Psoas muscle (tissue), 7 donors: ENCODE measurements at regions not wholly inside any gene's neighbourhood (a gene's known extent, or its start where the extent isn't known, plus 50 kb on each side); places are given as distances from the start of the nearest gene placed in this dataset.

Source experiments
- ATAC-seq, 4 donors: fragments of 200-7000 bp; cut with Tn5 transposase; one replicate each; pipeline ENCODE4 v1.9.1; 2020; ENCODE audit warnings: moderate library complexity in 3 of 4, mild to moderate bottlenecking in 2 of 4
- DNase-seq, 2 donors: peaks; one replicate each; pipeline ENCODE4 v3.0.0-alpha.2; 2020
- H3K27ac ChIP-seq: fragments of 200-600 bp; one replicate; pipeline ENCODE4 v1.8.0; 2022
- H3K27me3 ChIP-seq, 3 donors: fragments of 200-600 bp in 1 of 3; one replicate each; pipeline versions ENCODE4 v1.6.1 to v1.8.0; 2013 to 2022; ENCODE audit warnings: low read length in 2 of 3, mild to moderate bottlenecking in 2 of 3, moderate library complexity in 1 of 3; ENCODE audit not compliant: insufficient read depth in 3 of 3
- H3K36me3 ChIP-seq, 2 donors: fragments of 200-600 bp in 1 of 2; one replicate each; pipeline versions ENCODE4 v1.6.1 to v1.8.0; 2013 to 2022; ENCODE audit warnings: low read depth in 1 of 2, mild to moderate bottlenecking in 1 of 2, moderate library complexity in 1 of 2; ENCODE audit not compliant: insufficient read depth in 1 of 2
- H3K4me1 ChIP-seq: fragments of 200-600 bp; one replicate; pipeline ENCODE4 v1.8.0; 2022
- H3K4me3 ChIP-seq: fragments of 200-600 bp; one replicate; pipeline ENCODE4 v1.8.0; 2022; ENCODE audit warnings: mild to moderate bottlenecking
- H3K9me3 ChIP-seq: fragments of 200-600 bp; one replicate; pipeline ENCODE4 v1.8.0; 2022
- CTCF ChIP-seq: fragments of 200-600 bp; IDR thresholded peaks from one replicate; pipeline ENCODE4 v1.8.0; 2022; ENCODE audit warnings: antibody characterized with exemption
- WGBS, 3 donors: extraction: QIAGEN DNeasy Blood & Tissue Kit; methylation state at CpG; one replicate each; pipeline versions ENCODE4 v1.1.6 to v1.1.7; 2013; 5-methylcytosine and 5-hydroxymethylcytosine counted together
- intact Hi-C, 2 donors: fragments of 100-400 bp; cut with DNase I; formaldehyde crosslinking; loops; one replicate each; pipeline versions ENCODE4 v1.11.0 to v1.14.2; 2022
- donor health status: healthy with polysubstance abuse.
- donor health status: DM: no; HTN: no; CAD: no; lungs with moderate emphysema.
- donor health status: Bipolar disorder and iron deficiency.
- donor health status: healthy.
- donor health status: DM: yes; HTN: yes; CAD: no.
- donor health status: DM: no; HTN: no; CAD: no.
- donor health status: DM: yes; HTN: yes; CAD: no.

- Histone ChIP-seq H3K4me3 (no peak overlapping the region), H3K27ac (no peak overlapping the region), H3K4me1 (no peaks in the 10 kb centered on the region), H3K27me3 (no peaks in the 10 kb centered on the region), H3K36me3 (no peaks in the 10 kb centered on the region), H3K9me3 (no peaks in the 10 kb centered on the region)
- intact Hi-C loops: no loop called here
- WGBS, 3 donors: 12 to 24% (median 18%) methylated on average over 5 of the region's 5 CpGs
- no peak for ATAC-seq
- TF ChIP-seq CTCF: no peak
- no peak for DNase-seq
These were observed 787.3 kb upstream of the WWC1 start for GRCh38 chr5:167503926-167504720.

GRCh38 chr5:167507463-167508233 lies 783.8 kb upstream of the WWC1 start:
- H3K36me3 ChIP-seq: no peaks in the 10 kb centered on the region
- no peak for ATAC-seq

GRCh38 chr5:167509076-167509475 lies 782.4 kb upstream of the WWC1 start:
- Histone ChIP-seq H3K4me3 (no peak overlapping the region), H3K36me3 (no peaks in the 10 kb centered on the region), H3K9me3 (no peaks in the 10 kb centered on the region), H3K4me1 (no peaks in the 10 kb centered on the region), H3K27me3 (peaks cover 0 to 2% (median 0%) of the 10 kb centered on the region in 3 donors), H3K27ac (no peak overlapping the region)
- no peak for ATAC-seq
- no peak for TF ChIP-seq CTCF
- DNase-seq: no peak
- intact Hi-C loops: no loop called here
- 91 to 97% (median 94%) methylated on average over 3 of the region's 3 CpGs for WGBS, 3 donors

More at GRCh38 chr5:167507463-167508233, 783.8 kb upstream of the WWC1 start:
- Histone ChIP-seq H3K27me3 (peaks cover 0 to 2% (median 0%) of the 10 kb centered on the region in 3 donors), H3K9me3 (no peaks in the 10 kb centered on the region), H3K27ac (no peak overlapping the region), H3K4me1 (no peaks in the 10 kb centered on the region), H3K4me3 (no peak overlapping the region)
- DNase-seq: no peak
- WGBS, 3 donors: 68 to 72% (median 70%) methylated on average over 4 of the region's 4 CpGs
- intact Hi-C loops: no loop called here
- TF ChIP-seq CTCF: no peak

- peaks cover 0 to 2% (median 0%) of the 10 kb centered on the region in 3 donors for H3K27me3 ChIP-seq
These were observed 780.2 kb upstream of the WWC1 start for GRCh38 chr5:167511276-167511675.

More at GRCh38 chr5:167511276-167511675, 780.2 kb upstream of the WWC1 start:
- intact Hi-C loops: no loop called here
- no peaks in the 10 kb centered on the region for H3K36me3 ChIP-seq
- TF ChIP-seq CTCF: no peak
- no peak for ATAC-seq
- no peaks in the 10 kb centered on the region for H3K9me3 ChIP-seq
- no peak for DNase-seq
- H3K4me3 ChIP-seq: no peak overlapping the region
- no peak overlapping the region for H3K27ac ChIP-seq
- H3K4me1 ChIP-seq: no peaks in the 10 kb centered on the region
- 28 to 52% (median 36%) methylated on average over 1 of the region's 1 CpG for WGBS, 3 donors
